Hippocampal formation (tissue), 2 donors: ENCODE measurements at regions not wholly inside any gene's neighbourhood (a gene's known extent, or its start where the extent isn't known, plus 50 kb on each side); places are given as distances from the start of the nearest gene placed in this dataset.
"Not testable (repeated sequence)": the region's sequence is repeated elsewhere in the genome, so short reads cannot be mapped to it uniquely, and the experiment has no call there.

Source experiments
- DNase-seq, 2 donors: peaks; one replicate each; lab custom pipeline; 2025; lab: John Stamatoyannopoulos, UW

DNA sequence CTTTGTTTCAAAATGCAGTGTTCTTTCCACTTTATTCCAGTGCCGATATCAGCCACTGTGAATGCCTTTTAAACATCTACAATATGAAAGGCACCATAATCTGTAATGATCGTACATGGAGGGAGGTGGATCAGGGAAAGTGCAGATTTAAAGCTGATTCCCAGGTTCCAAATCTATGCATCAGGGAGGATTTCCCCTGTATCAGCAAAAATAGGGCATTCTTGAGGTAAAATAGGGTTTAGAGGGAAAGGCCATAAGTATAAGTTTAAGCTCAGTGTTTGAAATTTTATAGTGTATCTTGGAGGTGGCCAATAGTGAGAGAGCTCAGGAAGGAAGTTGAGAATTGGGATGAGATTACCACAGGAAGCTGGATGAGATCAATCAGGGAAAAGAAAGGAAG lies 289.7 kb upstream of the ID4 start:
- no peak for DNase-seq

DNA sequence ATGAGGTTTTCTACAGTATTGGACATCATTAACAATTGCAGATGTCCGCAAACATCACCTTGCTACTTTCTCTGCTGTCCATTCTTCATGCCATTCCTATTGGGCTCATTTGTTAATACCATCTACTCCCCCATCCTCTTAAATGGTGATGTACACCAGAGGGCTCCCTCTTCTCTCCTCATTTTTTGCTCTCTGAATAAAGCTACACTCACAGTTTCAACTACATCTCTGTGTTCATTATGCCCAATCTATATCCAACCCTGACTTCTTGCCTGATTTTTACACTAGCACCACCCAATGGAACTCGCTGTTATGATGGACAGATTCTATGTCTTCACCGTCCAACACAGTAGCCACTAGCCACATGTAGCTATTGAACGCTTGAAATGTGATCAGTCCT lies 288.1 kb upstream of the ID4 start:
- no peak for DNase-seq

DNA sequence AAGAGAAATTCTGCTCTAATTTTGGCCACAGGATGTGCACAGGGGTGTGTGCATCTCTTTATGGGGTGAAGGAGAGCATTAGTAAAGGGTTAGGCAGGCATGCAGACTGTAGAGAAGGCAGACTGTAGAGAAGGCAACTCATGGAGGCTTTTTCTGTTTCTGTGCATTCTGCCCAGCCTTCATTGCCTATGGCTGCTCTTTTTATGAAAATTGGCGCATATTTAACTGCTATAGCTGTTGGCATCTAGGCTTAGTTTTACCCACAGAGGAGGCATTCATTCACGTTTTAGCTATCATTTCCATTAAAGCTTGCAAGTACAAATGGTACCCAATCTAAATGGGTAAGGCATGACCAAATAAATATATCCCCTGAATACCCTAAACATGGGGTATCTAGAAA lies 286.8 kb upstream of the ID4 start:
- DNase-seq, result no peak

DNA sequence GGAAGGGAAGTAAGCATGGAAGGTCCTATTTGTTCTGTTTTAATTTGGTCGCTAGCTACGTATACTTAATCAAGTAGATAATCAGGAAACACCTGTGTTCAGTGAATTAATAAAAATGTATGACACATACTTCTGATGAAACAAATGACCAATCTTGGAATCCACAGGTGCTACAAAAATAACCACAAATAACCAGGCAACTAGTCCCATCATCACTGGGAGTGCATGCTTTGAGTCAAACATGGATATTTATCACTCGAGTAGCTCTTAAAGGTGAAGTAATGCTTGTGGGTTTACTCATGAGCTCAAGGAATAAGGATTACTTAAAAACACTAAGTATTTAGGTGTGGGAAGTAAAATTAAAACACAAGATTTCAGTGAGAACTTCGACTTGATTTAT lies 285.6 kb upstream of the ID4 start:
- DNase-seq, result no peak

DNA sequence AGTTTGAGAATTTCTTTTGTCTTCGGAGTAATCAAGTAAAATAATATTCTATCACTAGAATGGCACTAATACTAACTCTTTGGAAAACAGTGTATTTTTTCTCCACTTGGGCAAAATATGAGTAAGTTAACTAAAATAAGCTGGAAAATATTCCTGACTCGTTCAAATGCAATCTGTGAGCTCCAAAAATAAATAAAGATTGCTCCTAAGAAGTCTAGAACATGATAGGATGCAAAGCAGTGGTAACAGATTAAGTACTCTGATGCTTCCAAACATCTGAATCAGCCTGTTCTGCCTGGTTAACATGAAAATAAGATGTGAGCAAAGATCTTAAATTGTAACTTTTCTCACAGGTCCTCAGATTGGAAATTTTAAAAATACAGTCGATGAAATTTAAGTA lies 285.1 kb upstream of the ID4 start:
- DNase-seq, result no peak

DNA sequence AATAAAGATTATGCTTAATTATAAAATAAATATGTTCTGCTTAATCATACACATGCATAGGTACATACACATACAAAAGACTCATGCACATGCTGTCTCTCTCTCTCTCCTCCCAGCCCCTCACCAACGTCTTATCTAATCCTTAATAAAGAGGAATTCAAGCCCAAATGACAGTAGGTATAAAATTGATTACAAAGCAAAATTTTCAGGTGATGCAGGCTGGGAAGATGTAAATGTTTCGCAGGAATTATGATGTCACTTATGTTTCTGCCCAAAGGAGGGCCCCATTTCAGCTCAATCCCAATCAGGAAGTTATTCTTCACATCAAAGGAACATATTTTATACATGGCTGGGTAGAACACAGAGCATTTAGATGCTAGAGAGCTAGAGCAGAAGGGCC lies 284.6 kb upstream of the ID4 start:
- no peak for DNase-seq

DNA sequence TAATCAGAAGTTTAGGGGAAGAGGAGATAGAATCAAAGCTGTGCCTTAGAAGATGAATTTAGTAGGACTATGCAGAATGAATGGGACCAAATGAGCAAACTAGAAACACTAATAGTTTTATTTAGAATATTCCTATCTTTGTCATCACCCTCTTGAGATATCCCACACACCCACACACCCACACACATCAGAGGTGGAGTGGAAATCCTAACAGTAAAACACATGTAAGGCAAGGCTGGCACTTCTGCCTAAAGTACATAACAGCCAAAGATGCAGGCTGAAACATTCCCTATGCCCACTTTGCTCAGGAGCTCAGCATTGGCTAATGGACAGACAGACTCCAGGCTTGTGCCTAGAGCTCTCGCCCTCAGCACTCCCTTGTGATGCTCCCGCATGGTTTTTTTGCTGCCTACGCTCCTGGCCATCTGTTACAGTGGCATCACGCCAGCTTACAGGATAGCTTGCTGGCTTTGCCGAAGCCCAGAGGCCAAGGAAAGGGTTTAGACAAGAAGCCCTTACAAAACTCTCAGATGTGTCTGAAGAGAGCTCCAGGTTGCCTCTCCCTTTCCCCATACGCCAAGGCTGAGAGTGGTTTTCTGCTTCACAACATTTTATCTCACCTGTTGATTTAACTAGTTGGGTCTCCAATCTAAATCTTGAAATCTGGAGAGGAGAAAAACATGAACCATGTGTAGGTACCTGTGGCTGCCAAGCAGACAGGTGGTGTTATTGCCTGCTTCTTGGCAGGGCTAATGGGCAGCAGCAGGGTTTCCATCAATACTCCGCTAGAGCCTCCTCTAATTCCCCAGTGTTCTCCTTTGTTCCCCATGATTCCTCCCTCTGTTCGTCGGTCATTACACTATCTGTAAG lies 282.6 kb upstream of the ID4 start:
- DNase-seq, result no peak

DNA sequence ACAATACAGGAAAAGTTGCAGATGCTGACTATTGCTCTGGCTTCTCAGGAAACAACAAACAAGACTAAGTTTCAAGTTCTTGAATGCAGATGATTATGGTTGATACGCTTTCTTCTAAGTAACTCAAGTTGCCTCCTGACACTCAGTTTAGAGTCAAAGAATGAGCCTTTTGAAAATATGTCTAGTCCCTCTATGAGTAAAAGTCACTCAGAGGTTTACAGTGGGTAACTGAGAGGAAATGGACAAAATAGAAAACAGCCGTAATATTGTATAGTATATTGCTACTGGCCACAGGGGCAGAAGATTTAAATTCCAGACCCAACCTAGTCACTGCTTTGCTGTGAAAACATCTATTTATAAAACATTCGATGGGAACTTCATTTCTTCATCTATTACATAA lies 280.0 kb upstream of the ID4 start:
- DNase-seq, result no peak

DNA sequence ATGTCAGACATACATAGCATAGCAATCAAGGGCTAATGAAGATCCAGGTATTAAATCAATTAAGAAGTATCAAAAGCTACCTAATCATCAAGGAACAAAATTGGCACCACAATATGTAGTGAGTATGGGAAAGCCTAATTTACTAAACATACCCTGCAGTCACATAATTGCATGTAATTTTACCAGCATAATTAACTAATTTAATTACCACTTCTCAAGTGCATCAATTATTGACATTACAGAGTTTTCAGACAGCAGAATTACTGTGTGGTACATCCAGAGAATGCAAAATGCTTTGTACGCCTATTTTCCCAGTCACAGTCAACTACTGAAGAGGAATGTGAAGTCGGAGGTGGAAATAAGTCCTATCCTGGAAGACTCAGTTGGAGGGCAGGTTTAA lies 279.0 kb upstream of the ID4 start:
- DNase-seq, result no peak

DNA sequence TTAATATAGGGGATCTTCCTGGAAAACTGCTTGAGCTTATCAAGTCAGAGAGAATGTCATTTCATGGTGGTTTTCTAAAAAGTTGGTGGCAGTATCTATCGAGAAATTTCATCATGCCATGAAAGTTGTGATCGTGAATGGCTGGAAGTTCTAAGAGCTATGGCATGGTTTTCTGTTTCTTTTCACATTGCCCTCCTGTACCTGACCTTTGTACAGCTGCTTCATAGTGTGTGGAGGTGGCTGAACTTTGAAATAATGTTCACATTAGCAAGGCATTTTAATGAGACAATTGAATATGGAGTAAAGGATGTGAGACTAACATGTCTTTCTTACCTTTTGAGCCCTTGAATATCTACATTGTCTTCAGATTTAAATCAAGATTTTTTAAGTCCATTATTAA lies 278.2 kb upstream of the ID4 start:
- DNase-seq, result no peak

DNA sequence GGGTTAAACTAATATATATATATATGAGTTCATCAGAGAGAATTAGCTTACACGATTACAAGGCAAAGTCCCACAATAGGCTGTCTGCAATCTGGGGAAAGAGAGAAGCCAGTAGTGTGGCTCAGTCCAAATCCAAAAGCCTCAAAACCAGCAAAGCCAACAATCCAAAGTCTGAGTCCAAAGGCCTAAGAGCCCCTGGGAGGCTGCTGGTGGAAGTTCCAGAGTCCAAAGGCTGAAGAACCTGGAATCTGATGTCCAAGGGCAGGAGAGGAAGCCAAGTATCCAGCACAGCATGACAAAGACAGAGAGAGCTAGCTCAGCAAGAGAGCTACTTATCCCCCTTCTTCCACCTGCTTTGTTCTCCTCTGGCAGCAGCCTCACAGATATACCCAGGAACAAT lies 274.7 kb upstream of the ID4 start:
- DNase-seq, result no peak

DNA sequence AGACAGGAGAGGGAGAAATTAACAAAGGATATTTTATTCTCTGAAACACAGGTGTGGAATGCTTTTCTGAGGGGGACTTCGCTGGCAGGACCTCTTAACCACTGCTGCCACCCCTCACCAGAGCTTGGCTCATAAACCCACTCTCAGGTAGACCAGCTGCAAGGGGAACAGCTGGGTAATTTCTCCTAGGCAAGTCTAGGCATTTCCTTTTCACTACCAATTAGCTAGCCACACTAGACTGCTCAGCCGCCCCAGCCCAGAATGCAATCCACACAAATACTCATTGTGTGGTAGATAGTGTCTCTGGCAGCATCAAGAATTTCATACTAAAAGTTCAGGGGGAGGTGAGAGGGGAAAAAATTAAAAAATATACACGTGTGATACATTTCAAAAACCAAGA lies 267.6 kb upstream of the ID4 start:
- no peak for DNase-seq

DNA sequence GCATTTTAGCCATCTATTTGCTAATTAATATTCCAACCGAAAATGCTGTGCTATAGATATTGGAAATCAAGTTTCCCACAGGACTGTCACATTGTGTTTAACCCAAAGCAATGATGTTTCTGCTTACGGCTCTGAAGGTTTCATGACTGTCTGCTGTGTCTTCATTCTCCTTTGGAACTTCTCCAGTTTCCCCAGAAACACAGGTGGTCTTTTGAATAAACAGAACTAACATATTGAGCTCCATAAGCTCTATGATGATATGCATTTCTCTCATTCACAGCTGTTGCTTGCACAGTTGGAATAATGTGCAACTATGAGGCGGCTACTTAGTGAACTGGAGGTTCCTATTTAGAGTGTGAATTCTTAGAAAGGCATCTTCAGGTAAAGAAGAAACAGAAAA lies 266.0 kb upstream of the ID4 start:
- no peak for DNase-seq

DNA sequence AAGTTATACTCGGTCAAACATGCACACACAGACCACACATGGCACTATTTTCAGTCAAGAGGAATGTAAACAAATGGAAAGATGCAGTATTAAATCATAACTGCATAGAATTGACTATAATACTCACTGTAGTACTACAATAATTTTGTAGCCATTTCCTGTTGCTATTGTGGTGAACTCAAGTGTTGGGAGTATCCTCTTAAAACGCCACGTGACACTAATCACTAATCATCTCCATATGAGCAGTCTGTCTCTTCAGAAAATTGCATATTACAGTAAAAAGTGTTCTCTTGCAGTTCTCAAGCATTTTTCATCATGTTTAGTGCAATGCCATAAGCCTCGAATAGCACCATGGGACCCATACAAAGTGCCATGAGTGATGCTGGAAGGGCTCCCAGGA lies 258.7 kb upstream of the ID4 start:
- no peak for DNase-seq

DNA sequence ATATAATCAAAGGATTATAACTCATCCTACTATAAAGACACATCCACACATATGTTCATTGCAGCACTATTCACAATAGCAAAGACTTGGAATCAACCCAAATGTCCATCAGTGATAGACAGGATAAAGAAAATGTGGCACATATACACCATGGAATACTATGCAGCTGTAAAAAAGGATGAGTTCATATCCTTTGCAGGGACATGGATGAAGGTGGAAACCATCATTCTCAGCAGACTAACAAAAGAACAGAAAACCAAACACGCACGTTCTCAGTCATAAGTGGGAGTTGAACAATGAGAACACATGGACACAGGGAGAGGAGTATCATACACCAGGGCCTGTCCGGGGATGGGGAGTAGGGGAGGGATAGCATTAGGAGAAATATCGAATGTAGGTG lies 253.0 kb upstream of the ID4 start:
- not testable (repeated sequence) for DNase-seq

DNA sequence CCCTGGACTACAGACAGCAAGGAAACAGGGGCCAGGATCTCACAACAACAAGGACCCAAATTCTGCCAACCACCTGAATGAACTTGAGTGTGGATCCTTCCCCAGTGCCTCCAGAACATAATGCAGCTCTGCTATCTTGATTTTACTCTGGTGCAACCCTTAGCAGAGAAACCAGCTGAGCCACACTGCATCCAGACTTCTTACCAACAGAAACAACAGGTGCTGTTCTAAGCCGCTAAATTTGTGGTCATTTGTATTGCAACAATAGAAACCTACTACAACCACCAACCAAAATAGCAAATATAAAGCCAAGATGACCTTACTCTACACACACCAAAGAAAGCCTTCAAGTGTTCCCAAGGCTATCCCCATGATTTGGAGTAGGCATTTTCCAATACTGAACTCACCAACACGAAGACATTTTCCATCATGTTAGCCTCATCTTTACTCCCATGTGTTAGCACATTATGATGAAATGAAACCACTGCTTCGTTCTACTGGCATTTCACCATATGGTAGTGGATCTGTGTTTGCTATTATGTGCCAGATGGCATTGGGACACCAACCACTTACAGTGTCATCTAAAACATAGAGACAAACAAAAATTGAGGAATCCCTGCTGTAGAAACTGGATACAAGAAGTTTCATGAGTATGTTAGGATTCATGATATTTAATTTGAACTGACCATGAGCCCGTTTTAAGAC lies 249.8 kb upstream of the ID4 start:
- DNase-seq, result no peak

DNA sequence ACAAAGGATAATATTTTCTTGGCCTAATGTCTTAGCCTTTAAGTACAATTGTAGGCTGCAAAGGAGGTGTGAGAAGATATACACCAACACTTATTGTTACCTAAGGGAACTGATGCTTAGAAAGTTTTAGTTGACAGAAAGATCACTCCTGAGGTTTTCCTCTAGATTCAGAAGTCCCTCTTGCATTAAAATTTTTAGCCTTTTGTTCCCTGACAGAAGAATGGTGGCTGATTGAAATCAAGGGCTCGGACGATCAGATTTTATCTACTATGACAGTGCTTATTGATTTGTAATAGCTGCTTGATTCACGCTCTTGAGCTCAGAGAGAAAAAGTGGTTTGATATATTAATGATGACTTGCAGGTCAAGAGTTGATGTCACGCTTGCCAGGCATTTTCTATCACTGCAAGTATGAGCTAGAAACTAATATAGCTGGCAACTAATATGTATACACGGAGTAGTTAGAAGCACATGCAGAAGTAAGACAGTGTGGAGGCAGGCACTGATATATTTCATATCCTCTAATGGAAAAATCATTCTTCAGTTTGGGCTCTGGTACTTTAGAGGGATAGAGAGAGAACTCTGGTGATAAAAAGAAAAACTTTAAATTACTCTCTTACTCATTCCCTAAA lies 246.6 kb upstream of the ID4 start:
- DNase-seq, result no peak

DNA sequence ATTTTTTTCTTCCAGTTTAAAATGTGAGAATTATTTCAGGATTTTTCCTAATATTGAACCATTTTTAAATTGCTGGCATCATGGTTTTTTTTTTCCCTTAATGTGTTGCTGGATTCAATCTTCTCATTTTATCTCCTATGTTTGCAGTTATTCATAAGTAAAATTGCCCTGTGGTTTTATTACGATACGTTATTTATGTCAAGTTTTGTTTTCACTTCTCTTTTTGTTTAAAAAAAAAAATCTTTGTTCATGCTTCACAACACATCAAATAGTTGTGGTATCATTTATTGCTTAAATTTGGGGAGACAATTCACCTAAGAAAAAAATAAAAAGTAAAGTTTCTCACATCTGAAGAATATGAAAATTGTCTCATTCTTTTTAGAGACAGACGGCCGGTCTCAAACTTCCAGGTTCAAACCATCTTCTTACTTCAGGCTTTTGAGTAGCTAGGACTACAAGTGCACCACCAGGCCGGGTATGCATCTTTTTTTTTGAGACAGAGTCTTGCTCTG lies 239.3 kb upstream of the ID4 start:
- no peak for DNase-seq

DNA sequence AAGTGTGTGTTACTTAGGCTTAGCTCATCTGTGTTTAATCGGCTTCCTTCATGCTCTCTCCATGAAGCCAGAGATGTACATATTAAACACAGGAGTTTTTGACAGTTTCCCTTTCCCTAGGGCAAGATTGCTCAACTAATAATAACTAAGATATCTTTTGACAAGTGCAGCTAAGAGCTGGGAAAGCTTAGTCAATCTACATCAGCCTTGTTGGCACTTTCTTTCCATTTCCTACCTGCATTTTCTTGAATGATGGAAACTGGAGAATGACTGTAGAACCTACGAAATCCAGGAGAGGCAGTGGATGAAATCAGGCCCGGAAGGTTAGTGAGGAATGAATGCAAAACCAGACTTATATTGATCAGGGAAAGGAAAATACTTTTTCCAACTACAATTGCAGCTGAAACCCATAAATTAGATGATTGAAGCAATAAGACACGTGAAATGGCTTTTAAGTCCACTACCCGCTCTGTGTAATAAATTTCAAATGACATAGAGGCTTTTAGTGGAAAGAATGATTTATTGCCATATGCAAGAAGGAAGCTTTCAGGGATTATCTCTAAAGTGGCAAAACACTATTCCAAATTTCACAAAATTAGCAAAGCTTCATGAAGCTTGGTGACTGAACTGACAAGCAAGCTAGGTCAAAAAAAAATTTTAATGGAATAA lies 237.2 kb upstream of the ID4 start:
- no peak for DNase-seq

DNA sequence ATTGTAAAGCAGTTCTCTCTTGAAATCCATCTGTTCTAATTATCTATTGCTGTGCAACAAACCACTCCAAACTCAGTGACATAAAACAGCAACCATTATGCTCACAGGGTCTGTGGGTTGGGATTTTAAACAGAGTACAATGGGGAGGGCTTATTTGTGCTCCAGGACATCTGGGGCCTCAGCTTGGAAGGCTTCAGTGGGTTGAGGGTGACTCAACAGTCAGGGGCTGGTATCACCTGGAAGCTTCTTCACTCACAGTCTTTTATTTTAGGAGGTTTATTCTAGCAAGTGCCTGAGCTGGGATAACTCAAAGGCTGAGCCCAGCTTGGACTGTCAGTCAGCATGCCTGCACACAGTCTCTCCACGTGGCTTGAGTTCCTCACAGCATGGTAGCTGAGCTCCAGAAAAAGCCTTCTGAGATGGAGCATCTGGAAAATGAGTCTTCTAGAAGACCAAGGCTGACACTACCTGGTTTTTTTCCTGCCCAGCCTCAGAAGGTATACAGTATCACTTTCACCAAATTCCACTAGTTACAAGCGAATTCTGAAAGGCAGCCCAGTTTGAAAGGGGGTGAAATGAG lies 234.6 kb upstream of the ID4 start:
- DNase-seq, result no peak

DNA sequence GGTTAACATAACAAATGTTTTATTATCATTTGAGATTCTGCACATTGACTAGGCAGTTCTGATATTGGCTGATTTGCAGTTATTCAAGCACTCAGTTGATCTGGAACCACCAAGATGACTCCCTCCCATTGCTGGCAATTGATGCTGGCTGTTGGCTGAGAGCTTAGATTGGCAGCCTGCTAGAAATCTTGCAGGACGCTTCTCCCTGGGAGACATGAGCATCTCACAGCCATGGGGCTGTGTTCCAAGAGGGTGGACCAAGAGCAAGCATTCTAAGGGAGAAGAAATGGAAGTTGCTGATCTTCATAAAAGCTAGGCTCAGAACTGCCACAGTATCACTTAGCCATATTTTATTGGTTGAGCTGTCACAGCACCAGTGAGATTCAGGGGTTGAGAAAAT lies 233.4 kb upstream of the ID4 start:
- DNase-seq, result peak in 1 of 2 donors; percentile 2

DNA sequence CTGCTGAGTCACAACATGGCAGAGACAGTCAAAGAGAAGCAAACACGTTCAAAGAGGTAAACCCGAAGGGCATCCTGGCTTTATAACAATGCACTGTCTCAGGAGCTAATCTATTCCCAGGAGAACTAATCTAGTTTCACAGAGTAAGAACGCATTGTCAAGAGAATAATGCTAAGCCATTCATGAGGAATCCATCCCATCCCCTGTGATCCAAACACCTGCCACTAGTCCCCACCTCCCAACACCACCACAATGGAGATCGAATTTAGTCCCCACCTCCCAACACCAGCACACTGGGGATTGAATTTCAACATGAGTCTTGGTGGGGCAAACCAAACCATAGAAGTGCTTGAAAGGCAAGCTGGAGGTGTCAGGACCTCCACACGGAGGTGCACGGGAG lies 231.5 kb upstream of the ID4 start:
- no peak for DNase-seq
